Glomerular visceral epithelial cell (primary cell): ENCODE measurements at regions not wholly inside any gene's neighbourhood (a gene's known extent, or its start where the extent isn't known, plus 50 kb on each side); places are given as distances from the start of the nearest gene placed in this dataset.
A peak's percentile ranks its signal among the peaks of the same experiment; 100 is the strongest.

ENCODE experiments used
- DNase-seq: peaks from one replicate; pipeline ENCODE4 v3.0.0-alpha.2; 2016; ENCODE audit errors: extremely low spot score

DNA sequence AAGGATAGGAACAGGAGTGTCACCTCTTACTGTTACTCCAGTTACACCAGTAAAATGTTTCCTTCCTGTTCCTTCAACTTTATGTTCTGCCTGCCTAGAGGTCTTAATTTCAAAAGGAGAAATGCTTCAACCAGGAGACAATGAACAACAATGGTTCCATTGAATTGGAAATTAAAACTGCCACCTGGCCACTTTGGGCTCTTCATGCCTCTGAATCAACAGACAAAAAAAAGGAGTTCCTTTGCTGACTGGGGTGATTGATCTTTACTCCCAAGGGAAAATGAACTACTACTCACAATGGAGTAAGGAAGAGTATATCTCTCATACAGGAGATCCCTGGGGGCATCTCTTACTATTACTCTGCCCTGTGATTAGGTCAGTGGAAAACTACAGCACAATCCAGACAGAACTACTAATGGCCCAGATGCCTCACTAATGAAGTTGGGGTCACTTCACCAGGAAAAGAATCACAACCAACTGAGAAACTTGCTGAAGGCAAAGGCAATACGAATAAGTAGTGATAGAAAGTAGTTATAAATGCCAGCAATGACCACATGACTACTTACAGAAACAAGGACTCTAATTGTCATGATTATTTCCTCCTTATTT lies 76.6 kb upstream of the PRDX6 start:
- no peak for DNase-seq

- DNase-seq: no peak
Observed at GRCh38 chr1:173403996-173404395, 73.1 kb upstream of the PRDX6 start.

GRCh38 chr1:173405281-173405680 lies 71.9 kb upstream of the PRDX6 start:
- DNase-seq: no peak

DNA sequence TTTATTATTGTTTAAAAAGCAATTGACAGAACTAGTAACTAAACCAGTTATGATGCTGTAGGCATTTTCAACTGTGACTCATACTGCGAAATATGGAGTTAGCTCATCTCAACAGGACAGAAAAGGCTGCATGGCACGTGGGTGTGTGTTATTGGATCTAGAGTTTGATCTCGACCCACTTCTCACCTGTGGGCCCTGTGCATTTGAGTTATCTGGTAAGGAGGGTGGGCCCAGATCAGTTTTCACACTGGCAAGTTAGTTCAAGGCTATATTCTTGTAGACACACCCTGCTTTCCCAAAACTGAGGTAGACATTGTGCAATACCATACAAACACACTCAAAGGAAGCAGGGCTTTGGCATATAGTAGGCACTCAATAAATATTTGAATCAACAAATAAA lies 71.3 kb upstream of the PRDX6 start:
- DNase-seq: peak; percentile 37

DNA sequence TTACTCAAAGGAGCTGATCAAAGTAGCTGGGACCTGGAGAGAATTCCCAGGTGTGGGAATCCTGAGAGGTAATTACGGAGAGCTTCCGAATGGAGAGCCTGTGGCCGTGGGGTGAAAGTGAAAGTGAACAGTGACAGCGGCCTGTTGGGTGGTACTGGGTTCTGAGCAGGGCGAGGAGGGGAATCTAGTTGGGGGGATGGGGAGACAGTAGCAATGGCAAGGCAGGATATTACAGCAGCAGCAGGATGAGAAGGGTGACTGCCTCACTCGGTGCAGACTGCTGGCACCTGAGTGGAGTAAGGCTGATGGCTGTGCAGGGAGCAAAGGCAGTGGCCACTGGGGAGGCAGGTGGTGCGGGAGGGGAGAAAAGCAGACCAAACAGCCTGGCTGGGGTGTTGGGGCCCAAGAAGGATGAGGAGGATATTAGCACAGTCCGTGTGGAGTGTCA lies 70.3 kb upstream of the PRDX6 start:
- DNase-seq: no peak

GRCh38 chr1:173407846-173408245 lies 69.3 kb upstream of the PRDX6 start:
- DNase-seq: no peak

GRCh38 chr1:173408886-173409285 lies 68.2 kb upstream of the PRDX6 start:
- no peak for DNase-seq

- peak; percentile 84 for DNase-seq
Observed at GRCh38 chr1:173409613-173410012, 67.5 kb upstream of the PRDX6 start.

- DNase-seq: peak; percentile 72
Observed at GRCh38 chr1:173410133-173410793, 66.9 kb upstream of the PRDX6 start.

DNA sequence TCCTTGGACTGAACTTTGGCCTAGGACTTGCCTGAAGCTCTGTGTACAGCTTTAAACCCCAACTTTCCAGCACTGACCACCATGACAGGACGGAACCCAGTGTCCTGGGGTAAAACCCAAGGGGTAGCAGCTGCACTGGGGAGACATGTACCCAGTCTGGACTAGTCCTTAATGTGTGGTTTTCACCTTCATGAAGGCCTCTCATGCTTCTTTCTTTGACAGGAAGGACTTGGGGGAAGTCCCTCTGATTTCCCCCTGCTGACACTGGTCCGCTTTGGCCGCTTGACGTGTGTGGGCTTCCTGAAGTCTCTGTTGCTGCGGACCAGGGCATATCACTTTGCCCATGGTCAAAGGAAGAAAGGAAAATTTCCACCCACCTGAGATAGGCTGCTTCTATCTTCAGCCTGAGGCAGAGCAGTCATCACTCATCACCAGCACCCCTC lies 66.3 kb upstream of the PRDX6 start:
- no peak for DNase-seq

DNA sequence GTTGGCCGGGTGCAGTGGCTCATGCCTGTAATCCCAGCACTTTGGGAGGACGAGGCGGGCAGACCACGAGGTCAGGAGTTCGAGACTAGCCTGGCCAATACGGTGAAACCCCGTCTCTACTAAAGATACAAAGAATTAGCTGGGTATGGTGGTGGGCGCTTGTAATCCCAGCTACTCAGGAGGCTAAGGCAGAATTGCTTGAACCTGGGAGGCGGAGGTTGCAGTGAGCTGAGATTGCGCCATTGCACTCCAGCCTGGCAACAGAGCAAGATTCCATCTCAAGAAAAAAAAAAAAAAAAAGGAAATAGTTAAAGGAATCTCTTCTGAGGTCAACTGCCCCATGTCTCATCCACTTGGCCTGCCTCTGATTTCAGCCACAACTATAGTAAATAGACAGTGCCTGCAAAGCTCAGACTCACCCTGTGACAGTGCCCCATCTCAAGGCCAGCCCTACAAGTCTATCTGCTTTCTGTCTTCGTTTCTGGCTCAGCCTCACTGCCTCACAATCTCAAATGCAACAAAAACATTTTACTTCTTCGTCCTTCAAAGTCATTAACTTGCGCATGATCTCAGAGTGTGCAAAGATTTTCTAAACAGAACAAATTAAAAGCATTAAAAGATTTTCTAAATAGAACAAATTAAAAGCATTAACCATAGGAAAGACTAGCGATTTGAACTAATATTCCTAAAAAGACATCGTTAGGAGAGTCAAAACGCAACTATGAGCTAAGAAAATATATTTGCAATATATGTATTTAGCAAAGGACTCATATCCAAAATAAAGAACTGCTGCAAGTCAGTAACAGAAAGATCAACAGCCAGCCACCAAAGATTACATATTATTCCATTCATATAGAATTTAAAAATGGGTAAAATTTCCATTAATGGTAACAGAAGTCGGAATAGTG lies 65.0 kb upstream of the PRDX6 start:
- DNase-seq: peak; percentile 74

DNA sequence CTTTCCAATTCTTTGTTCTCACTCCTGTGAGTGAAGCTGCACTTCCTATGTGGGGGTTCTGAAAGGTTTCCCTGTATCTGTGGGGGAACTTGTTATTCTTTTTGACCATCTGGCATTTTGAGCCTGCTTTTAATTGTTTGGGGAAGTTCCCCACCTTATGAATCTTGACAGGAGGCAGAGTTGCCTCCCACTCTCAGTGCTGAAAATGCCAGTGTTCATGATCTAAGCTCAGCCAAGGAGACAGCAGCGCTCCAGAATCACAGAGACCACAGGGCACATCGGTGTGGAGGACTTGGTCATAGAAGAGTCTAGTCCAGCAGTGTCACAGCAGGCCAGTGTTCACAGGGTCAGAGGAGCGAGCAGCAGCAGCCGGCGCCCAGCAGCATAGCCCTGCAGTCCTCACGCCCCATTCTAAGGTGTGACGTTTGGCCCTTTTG lies 63.8 kb upstream of the PRDX6 start:
- no peak for DNase-seq

- DNase-seq: no peak
Observed at GRCh38 chr1:173414136-173414535, 63.0 kb upstream of the PRDX6 start.

DNA sequence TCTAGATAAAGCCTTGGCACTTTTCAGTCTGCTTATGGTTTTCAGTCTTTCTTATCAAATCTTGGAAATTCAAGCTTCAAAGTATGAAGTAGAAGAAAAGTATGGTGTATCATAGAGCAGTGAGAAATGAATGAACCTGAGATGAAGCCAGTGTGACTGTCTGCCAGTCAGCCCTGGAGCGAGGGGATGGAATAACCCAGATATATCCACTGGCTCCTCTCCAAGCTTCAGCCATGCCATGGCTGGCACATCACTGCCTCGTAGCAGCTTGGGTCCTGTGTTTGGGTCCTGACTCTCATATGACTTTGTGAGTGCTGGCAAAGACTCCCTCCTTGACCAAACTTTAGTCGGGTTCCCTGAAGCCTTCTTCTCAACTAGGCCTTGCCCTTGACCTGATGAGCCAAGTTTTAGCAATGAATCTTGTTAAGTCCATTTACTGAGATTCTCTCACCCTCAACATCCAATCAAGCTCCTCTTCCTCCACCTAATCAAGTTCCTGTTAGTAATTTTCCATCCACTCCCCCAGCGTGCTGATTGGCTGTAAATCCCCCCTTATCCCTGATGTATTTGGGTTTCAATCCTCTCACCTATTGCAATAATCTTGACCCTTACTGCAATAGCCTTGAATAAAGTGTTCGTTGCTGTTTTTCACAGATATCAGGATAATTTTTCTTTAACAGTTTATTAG lies 62.5 kb upstream of the PRDX6 start:
- no peak for DNase-seq

- no peak for DNase-seq
Observed at GRCh38 chr1:173415490-173415889, 61.6 kb upstream of the PRDX6 start.

- no peak for DNase-seq
Observed at GRCh38 chr1:173415905-173416450, 61.2 kb upstream of the PRDX6 start.

DNA sequence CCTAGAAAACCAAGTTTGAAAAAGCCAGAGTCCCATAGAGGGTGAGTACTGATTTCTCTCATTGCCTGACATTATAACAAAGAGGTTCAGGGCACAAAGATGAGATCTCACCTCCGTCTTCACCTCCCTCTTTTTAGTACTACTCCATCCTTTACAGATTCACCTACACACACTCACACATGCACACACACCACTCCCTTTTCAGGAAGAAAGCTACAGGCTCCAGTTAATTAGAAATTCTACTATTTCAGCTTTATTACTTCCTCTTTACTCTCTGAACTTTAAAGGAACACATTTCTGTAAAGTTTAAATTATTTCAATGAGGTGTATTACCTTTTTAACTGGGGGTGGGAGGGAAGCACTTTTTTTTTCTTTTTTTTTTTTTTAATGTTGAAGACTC lies 59.6 kb upstream of the PRDX6 start:
- DNase-seq: no peak

GRCh38 chr1:173418107-173418985 lies 58.8 kb upstream of the PRDX6 start:
- DNase-seq: no peak

GRCh38 chr1:173420330-173420806 lies 56.8 kb upstream of the PRDX6 start:
- DNase-seq: peak; percentile 83

GRCh38 chr1:173421286-173421685 lies 55.8 kb upstream of the PRDX6 start:
- DNase-seq: no peak

GRCh38 chr1:173421789-173422188 lies 55.3 kb upstream of the PRDX6 start:
- no peak for DNase-seq
